Adrenal gland (tissue), 9 donors: ENCODE measurements at regions not wholly inside any gene's neighbourhood (a gene's known extent, or its start where the extent isn't known, plus 50 kb on each side); places are given as distances from the start of the nearest gene placed in this dataset.

Experiments
- DNase-seq, 7 donors: peaks; one replicate each; pipeline ENCODE4 v3.0.0-alpha.2; 2019 to 2020
- H3K27ac ChIP-seq, 5 donors: fragments of 200-600 bp; sonication (generic) in 4 of 5; 1 replicate in 3 of 5; 2 replicates in 2 of 5; pipeline versions ENCODE4 v1.5.1 to v1.8.0; 2016 to 2020; ENCODE audit warnings: mild to moderate bottlenecking in 1 of 5
- H3K27me3 ChIP-seq: fragments of 200-600 bp; 2 replicates; pipeline ENCODE4 v1.8.0; 2021
- H3K36me3 ChIP-seq, 2 donors: fragments of 200-600 bp; replicated peaks in 1 of 2; 1 replicate in 1 of 2; 2 replicates in 1 of 2; pipeline versions ENCODE4 v1.5.1 to v1.8.0; 2018 to 2022
- H3K4me1 ChIP-seq, 2 donors: fragments of 200-600 bp; replicated peaks in 1 of 2; 1 replicate in 1 of 2; 2 replicates in 1 of 2; pipeline versions ENCODE4 v1.5.1 to v1.8.0; 2018 to 2021
- H3K4me3 ChIP-seq, 4 donors: fragments of 200-600 bp; sonication (generic) in 3 of 4; one replicate each; pipeline ENCODE4 v1.5.1; 2016 to 2018
- H3K9me3 ChIP-seq, 3 donors: fragments of 200-600 bp; sonication (generic) in 1 of 3; replicated peaks in 1 of 3; 1 replicate in 2 of 3; 2 replicates in 1 of 3; pipeline versions ENCODE4 v1.5.1 to v1.8.0; 2016 to 2021
- POLR2A ChIP-seq, 2 donors: fragments of 450-650 bp; IDR thresholded peaks; one replicate each; pipeline ENCODE4 v1.6.1; 2017; ENCODE audit warnings: antibody characterized with exemption in 2 of 2, mild to moderate bottlenecking in 2 of 2, moderate library complexity in 1 of 2
- WGBS, 4 donors: extraction: QIAGEN DNeasy Blood & Tissue Kit in 2 of 4; methylation state at CpG; one replicate each; pipeline versions ENCODE4 v1.1.5 to v1.1.7; 2013 to 2017; 5-methylcytosine and 5-hydroxymethylcytosine counted together
- intact Hi-C, 2 donors: fragments of 100-400 bp; cut with DNase I; formaldehyde crosslinking; loops; one replicate each; pipeline versions ENCODE4 v1.14.1 to v1.15.0; 2022 to 2023
- TF ChIP-seq, protein P1 (sequence below), 6 experiments: fragments of 450-650 bp in 4 of 6; fragments of 200-600 bp in 2 of 6; sonication (generic) in 1 of 6; IDR thresholded peaks; 1 replicate in 5 of 6; 2 replicates in 1 of 6; pipeline versions ENCODE4 v1.5.1 to v1.8.0; 2016 to 2021; ENCODE audit warnings: antibody characterized with exemption in 6 of 6, mild to moderate bottlenecking in 2 of 6, moderate library complexity in 1 of 6
- donor health status: healthy with polysubstance abuse.
- donor health status: Bipolar disorder and iron deficiency.
- donor health status: DM: yes; HTN: yes; CAD: no.
- donor health status: DM: no; HTN: no; CAD: no.
- donor health status: DM: no; HTN: no; CAD: no.

DNA sequence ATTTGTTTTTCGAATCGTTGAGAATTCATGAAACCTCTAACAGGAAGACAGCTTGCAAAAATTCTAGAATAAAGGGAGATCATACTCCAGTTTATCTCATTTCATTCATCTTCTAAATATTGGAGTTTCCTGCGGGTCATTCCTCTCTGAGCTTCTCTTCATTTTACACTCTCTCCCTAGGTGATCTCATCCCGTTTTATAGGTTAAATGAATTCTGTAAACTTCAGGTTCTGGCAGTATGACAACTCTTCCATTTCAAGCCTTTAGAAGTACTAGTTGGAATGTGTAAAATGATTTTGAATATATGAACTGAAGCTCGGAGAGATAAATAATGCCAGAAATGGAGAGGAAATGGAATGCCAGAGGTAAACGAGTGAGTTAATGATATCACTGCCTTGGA is 312.4 kb downstream of the METTL4 start:
- WGBS, 4 donors, result 55 to 64% (median 61%) methylated on average over 6 of the region's 6 CpGs
- Histone ChIP-seq H3K4me1 (no peaks in the 10 kb centered on the region), H3K27me3 (no peaks in the 10 kb centered on the region), H3K27ac (no peak overlapping the region), H3K36me3 (no peaks in the 10 kb centered on the region), H3K9me3 (no peaks in the 10 kb centered on the region), H3K4me3 (no peak overlapping the region)
- DNase-seq, result no peak
- no peak for TF ChIP-seq POLR2A (IDR thresholded peaks at IDR 0.05)
- TF ChIP-seq, protein P1, sequence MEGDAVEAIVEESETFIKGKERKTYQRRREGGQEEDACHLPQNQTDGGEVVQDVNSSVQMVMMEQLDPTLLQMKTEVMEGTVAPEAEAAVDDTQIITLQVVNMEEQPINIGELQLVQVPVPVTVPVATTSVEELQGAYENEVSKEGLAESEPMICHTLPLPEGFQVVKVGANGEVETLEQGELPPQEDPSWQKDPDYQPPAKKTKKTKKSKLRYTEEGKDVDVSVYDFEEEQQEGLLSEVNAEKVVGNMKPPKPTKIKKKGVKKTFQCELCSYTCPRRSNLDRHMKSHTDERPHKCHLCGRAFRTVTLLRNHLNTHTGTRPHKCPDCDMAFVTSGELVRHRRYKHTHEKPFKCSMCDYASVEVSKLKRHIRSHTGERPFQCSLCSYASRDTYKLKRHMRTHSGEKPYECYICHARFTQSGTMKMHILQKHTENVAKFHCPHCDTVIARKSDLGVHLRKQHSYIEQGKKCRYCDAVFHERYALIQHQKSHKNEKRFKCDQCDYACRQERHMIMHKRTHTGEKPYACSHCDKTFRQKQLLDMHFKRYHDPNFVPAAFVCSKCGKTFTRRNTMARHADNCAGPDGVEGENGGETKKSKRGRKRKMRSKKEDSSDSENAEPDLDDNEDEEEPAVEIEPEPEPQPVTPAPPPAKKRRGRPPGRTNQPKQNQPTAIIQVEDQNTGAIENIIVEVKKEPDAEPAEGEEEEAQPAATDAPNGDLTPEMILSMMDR (IDR thresholded peaks at IDR 0.05), result no peak
- intact Hi-C loops, result no loop called here

DNA sequence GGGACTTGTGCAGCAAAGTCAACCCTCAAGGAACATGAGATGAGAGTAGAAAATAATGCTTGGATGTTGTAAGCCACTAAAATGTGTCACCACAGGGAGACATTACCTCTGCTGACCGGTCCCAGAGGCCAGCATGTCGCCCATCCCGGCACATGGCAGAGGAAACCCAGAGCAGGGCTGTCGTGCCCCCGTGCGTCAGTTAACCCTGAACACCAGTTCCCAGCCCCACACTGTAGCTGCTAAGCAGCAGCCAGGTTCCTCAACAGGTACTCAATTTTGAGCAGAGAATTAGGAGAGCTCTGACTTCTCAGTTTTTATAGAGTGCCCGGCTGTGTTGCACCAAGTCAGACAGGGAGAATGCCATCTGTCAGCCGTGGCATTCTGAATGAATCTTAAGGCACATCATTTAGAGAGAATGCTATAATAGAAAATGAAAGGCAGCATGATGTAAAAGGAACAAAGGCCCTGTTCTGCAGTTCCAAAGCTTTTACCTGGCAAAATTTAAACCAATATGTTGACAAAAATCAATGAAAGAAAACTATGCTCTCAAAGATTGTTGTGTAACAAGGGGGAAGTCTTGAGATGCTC is 307.9 kb downstream of the METTL4 start:
- WGBS, 4 donors, result 54 to 88% (median 81%) methylated on average over 2 to 8 of the region's 8 CpGs
- DNase-seq, result no peak
- Histone ChIP-seq H3K4me1 (no peaks in the 10 kb centered on the region), H3K9me3 (no peaks in the 10 kb centered on the region), H3K36me3 (no peaks in the 10 kb centered on the region), H3K27me3 (no peaks in the 10 kb centered on the region), H3K27ac (no peak overlapping the region), H3K4me3 (no peak overlapping the region)
- intact Hi-C loops, result no loop called here
- no peak for TF ChIP-seq POLR2A (IDR thresholded peaks at IDR 0.05)
- TF ChIP-seq, protein P1 (IDR thresholded peaks at IDR 0.05), result no peak

DNA sequence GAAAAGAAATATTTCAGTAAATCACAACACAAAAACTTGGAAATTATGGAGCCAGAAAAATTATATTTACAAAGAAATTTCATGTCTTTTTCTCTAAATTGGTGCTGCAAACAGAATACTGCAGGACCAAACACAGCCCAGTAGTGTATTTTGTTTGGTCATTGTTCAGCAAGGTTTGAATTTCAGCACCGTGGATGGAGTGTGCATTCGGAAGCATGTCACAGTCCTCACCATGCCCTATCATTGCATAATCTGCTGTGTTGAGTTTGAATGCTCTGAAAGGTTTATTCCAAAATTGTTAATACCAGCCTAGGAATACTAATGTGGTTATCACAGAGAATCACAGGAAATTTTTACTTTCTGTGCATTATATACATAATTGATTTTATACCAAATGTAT is 296.7 kb downstream of the METTL4 start:
- H3K27me3 ChIP-seq, result peaks cover 4% of the 10 kb centered on the region
- TF ChIP-seq, protein P1 (IDR thresholded peaks at IDR 0.05), result no peak
- no peak for TF ChIP-seq POLR2A (IDR thresholded peaks at IDR 0.05)
- intact Hi-C loops, result no loop called here
- H3K36me3 ChIP-seq, result no peaks in the 10 kb centered on the region
- H3K27ac ChIP-seq, result no peak overlapping the region
- H3K4me3 ChIP-seq, result no peak overlapping the region
- H3K9me3 ChIP-seq, result no peaks in the 10 kb centered on the region
- H3K4me1 ChIP-seq, result no peaks in the 10 kb centered on the region
- no peak for DNase-seq
- 69 to 78% (median 72%) methylated on average over 2 of the region's 2 CpGs for WGBS, 4 donors

DNA sequence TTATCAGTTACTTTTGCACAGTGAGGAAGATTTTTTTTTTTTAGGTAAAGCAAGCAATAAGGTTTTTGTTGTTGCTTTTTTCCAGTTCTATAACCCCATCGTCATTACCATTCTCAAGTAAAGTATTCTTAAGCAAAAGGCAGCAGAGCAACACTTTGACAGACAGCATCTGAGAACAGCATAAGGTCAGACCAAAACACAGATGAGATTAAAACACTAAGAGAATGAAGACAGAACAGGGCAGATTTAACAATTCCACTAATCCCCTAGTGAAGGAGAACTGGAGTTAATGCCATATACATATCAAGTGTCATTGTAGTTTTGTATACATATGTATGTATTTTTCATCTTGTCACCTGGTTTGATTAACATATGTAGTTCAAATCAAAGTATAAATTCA is 290.2 kb downstream of the METTL4 start:
- intact Hi-C loops, result no loop called here
- Histone ChIP-seq H3K4me1 (no peaks in the 10 kb centered on the region), H3K27me3 (no peaks in the 10 kb centered on the region), H3K4me3 (no peak overlapping the region), H3K27ac (no peak overlapping the region), H3K9me3 (no peaks in the 10 kb centered on the region), H3K36me3 (no peaks in the 10 kb centered on the region)
- TF ChIP-seq, protein P1 (IDR thresholded peaks at IDR 0.05), result no peak
- no peak for TF ChIP-seq POLR2A (IDR thresholded peaks at IDR 0.05)
- WGBS, 4 donors, result 44 to 69% (median 55%) methylated on average over 1 of the region's 1 CpG
- no peak for DNase-seq
